Fibroblast of lung (primary cell): ENCODE measurements at regions not wholly inside any gene's neighbourhood (a gene's known extent, or its start where the extent isn't known, plus 50 kb on each side); places are given as distances from the start of the nearest gene placed in this dataset.

Experiments used
- CTCF ChIP-seq, 2 donors: IDR thresholded peaks in 1 of 2; conservative IDR thresholded peaks in 1 of 2; 1 replicate in 1 of 2; 2 replicates in 1 of 2; pipeline ENCODE4 v1.5.1; 2011 to 2012; ENCODE audit warnings: low read length in 2 of 2, control low read depth in 1 of 2, inconsistent platforms in 1 of 2, low read depth in 1 of 2, mild to moderate bottlenecking in 1 of 2
- EZH2 ChIP-seq: IDR thresholded peaks from 2 replicates; pipeline ENCODE4 v1.5.1; 2012; ENCODE audit warnings: low read length, control low read depth, mild to moderate bottlenecking; ENCODE audit errors: missing control alignments

GRCh38 chr9:99533421-99533820 lies 288.3 kb upstream of the NR4A3 start:
- TF ChIP-seq CTCF (conservative IDR thresholded peaks at IDR 0.05 in 1 of 2, IDR thresholded peaks at IDR 0.05 in 1 of 2; ENCODE audit: low read depth in 1 of 2, low read length in 2 of 2) (no peak), EZH2 (no peak)
